Mesothelial cell of epicardium (in vitro differentiated cells): ENCODE measurements at regions not wholly inside any gene's neighbourhood (a gene's known extent, or its start where the extent isn't known, plus 50 kb on each side); places are given as distances from the start of the nearest gene placed in this dataset.
"Not testable (repeated sequence)": the region's sequence is repeated elsewhere in the genome, so short reads cannot be mapped to it uniquely, and the experiment has no call there.

Experiments
- DNase-seq, 2 experiments: peaks; one replicate each; pipeline ENCODE4 v3.0.0; 2021; ENCODE audit warnings: low spot score in 2 of 2; ENCODE audit not compliant: unreplicated experiment in 2 of 2
- H3K27ac Mint-ChIP-seq: 2 replicates; pipeline ENCODE4 v1.8.0; 2021; ENCODE audit warnings: mixed read lengths
- H3K27me3 Mint-ChIP-seq: 2 replicates; pipeline ENCODE4 v1.8.0; 2021; ENCODE audit warnings: low read depth, mixed read lengths
- H3K36me3 Mint-ChIP-seq: 2 replicates; pipeline ENCODE4 v1.8.0; 2021; ENCODE audit warnings: mixed read lengths
- H3K4me1 Mint-ChIP-seq: 2 replicates; pipeline ENCODE4 v1.8.0; 2021; ENCODE audit warnings: mixed read lengths
- H3K4me3 Mint-ChIP-seq: 2 replicates; pipeline ENCODE4 v1.8.0; 2021; ENCODE audit warnings: mild to moderate bottlenecking, moderate library complexity, mixed read lengths
- H3K9me3 Mint-ChIP-seq: 2 replicates; pipeline ENCODE4 v1.8.0; 2021; ENCODE audit warnings: mixed read lengths
- TF ChIP-seq, protein P1 (sequence below): fragments of 200-600 bp; sonication (generic); IDR thresholded peaks from one replicate; pipeline ENCODE4 v1.5.0; 2021; ENCODE audit warnings: antibody characterized with exemption; ENCODE audit not compliant: unreplicated experiment

DNA sequence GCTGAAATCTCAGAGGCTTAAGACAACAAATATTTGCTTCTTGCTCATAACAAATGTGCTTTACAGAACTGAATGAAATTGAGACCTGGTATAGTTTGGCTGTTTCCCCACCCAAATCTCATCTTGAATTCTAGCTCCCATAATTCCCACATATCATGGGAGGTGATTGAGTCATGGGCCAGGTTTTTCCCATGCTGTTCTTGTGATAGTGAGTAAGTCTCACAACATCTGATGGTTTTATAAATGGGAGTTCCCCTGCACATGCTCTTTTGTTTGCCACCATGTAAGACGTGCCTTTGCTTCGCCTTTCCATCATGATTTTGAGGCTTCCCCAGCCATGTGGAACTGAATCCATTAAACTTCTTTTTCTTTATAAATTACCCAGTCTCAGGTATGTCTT lies 221.1 kb upstream of the DIPK2B start:
- Mint-ChIP-seq H3K36me3 (no peaks in the 10 kb centered on the region), H3K9me3 (peaks cover 62% of the 10 kb centered on the region), H3K27me3 (no peaks in the 10 kb centered on the region), H3K4me3 (no peak overlapping the region), H3K27ac (no peak overlapping the region), H3K4me1 (no peaks in the 10 kb centered on the region)
- no peak for DNase-seq
- TF ChIP-seq, protein P1, sequence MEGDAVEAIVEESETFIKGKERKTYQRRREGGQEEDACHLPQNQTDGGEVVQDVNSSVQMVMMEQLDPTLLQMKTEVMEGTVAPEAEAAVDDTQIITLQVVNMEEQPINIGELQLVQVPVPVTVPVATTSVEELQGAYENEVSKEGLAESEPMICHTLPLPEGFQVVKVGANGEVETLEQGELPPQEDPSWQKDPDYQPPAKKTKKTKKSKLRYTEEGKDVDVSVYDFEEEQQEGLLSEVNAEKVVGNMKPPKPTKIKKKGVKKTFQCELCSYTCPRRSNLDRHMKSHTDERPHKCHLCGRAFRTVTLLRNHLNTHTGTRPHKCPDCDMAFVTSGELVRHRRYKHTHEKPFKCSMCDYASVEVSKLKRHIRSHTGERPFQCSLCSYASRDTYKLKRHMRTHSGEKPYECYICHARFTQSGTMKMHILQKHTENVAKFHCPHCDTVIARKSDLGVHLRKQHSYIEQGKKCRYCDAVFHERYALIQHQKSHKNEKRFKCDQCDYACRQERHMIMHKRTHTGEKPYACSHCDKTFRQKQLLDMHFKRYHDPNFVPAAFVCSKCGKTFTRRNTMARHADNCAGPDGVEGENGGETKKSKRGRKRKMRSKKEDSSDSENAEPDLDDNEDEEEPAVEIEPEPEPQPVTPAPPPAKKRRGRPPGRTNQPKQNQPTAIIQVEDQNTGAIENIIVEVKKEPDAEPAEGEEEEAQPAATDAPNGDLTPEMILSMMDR, result no peak

- Mint-ChIP-seq H3K4me3 (no peak overlapping the region), H3K9me3 (peaks cover 44% of the 10 kb centered on the region), H3K27ac (no peak overlapping the region), H3K4me1 (peaks cover 19% of the 10 kb centered on the region), H3K36me3 (peaks cover 2% of the 10 kb centered on the region), H3K27me3 (no peaks in the 10 kb centered on the region)
- DNase-seq, result no peak
- TF ChIP-seq, protein P1, result no peak
These were observed 203.5 kb upstream of the DIPK2B start for GRCh38 chrX:45404206-45404605.

- no peaks in the 10 kb centered on the region for H3K27me3 Mint-ChIP-seq
- H3K27ac Mint-ChIP-seq, result peak overlapping the region; percentile 9
- H3K4me3 Mint-ChIP-seq, result no peak overlapping the region
- TF ChIP-seq, protein P1, result no peak
- peaks cover 19% of the 10 kb centered on the region for H3K4me1 Mint-ChIP-seq
- peaks cover 2% of the 10 kb centered on the region for H3K36me3 Mint-ChIP-seq
- peaks cover 43% of the 10 kb centered on the region for H3K9me3 Mint-ChIP-seq
- no peak for DNase-seq
These were observed 201.2 kb upstream of the DIPK2B start for GRCh38 chrX:45401923-45402322.

- Mint-ChIP-seq H3K9me3 (peaks cover 38% of the 10 kb centered on the region), H3K4me1 (peaks cover 19% of the 10 kb centered on the region), H3K27ac (peak overlapping the region; percentile 94)
- H3K27me3 Mint-ChIP-seq, DNase-seq, H3K36me3 Mint-ChIP-seq, H3K4me3 Mint-ChIP-seq: not testable (repeated sequence)
These were observed 200.5 kb upstream of the DIPK2B start for GRCh38 chrX:45400951-45401725.

GRCh38 chrX:45400027-45400779 lies 199.5 kb upstream of the DIPK2B start:
- Mint-ChIP-seq H3K27ac (peak overlapping the region; percentile 94), H3K9me3 (peaks cover 36% of the 10 kb centered on the region), H3K27me3 (no peaks in the 10 kb centered on the region), H3K4me3 (no peak overlapping the region), H3K4me1 (peaks cover 19% of the 10 kb centered on the region), H3K36me3 (peaks cover 2% of the 10 kb centered on the region)
- no peak for DNase-seq
- TF ChIP-seq, protein P1, result no peak

DNA sequence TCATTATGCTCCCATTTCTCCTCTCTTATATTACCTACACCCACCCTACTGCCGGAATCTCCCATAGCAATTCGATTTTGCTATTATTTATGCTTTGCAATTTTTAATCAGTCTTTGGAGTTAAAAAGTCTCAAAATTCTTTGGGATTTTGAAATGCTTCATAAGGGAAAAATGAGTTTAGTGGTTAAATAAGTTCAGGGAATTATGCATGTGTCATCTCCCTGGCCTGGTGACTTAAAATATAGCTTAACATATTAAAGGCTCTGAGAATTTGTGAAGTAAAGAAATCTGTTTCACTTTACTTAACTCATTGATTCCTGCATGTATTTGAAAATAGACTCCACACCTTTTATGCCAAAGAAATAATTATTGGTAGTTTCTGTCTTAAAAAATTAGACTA lies 185.1 kb upstream of the DIPK2B start:
- H3K4me3 Mint-ChIP-seq, result no peak overlapping the region
- no peak for DNase-seq
- no peak overlapping the region for H3K27ac Mint-ChIP-seq
- TF ChIP-seq, protein P1, result no peak
- H3K27me3 Mint-ChIP-seq, result no peaks in the 10 kb centered on the region
- no peaks in the 10 kb centered on the region for H3K4me1 Mint-ChIP-seq
- H3K9me3 Mint-ChIP-seq, result peaks cover 60% of the 10 kb centered on the region
- no peaks in the 10 kb centered on the region for H3K36me3 Mint-ChIP-seq
